ENCODE measurements at regions not wholly inside any gene's neighbourhood (a gene's known extent, or its start where the extent isn't known, plus 50 kb on each side); places are given as distances from the start of the nearest gene placed in this dataset.
A peak's percentile ranks its signal among the peaks of the same experiment; 100 is the strongest.

- no peaks in the 10 kb centered on the region for H3K9me3 Mint-ChIP-seq (ENCODE audit: unreplicated experiment)
- CTCF ChIA-PET, result no interaction called here
- no peaks in the 10 kb centered on the region for H3K4me1 Mint-ChIP-seq (ENCODE audit: low read depth, unreplicated experiment)
- no peak overlapping the region for H3K4me3 ChIP-seq (ENCODE audit: low read depth, low read length)
- peak; percentile 45 for DNase-seq
- peaks cover 1% of the 10 kb centered on the region; the same call in 1 of the 2 replicates for H3K27me3 ChIP-seq (replicated peaks; ENCODE audit: control insufficient read depth, insufficient read depth, low read length)
- peak; percentile 58 to 79 for TF ChIP-seq CTCF (IDR thresholded peaks at IDR 0.05; ENCODE audit: insufficient read depth in 1 of 2, low read depth in 1 of 2, low read length in 1 of 2, severe bottlenecking in 1 of 2, unreplicated experiment in 1 of 2)
- no peaks in the 10 kb centered on the region for H3K9me3 ChIP-seq
- POLR2A ChIA-PET, result no interaction called here
- H3K36me3 Mint-ChIP-seq (ENCODE audit: insufficient read depth, unreplicated experiment), result no peaks in the 10 kb centered on the region
- peaks cover 5% of the 10 kb centered on the region for H3K27me3 Mint-ChIP-seq (ENCODE audit: insufficient read depth, unreplicated experiment)
- no TSS peak for BruUV-seq (replicated peaks)
- H3K27ac Mint-ChIP-seq (ENCODE audit: unreplicated experiment), result no peak overlapping the region
- intact Hi-C loops (cut with micrococcal nuclease; ENCODE audit: unreplicated experiment), result loop anchor here (2.0 to 10.0 kb wide), 3 partner anchors 407 to 1455 kb away; no protein-coding TSS in a partner anchor
- H3K4me3 Mint-ChIP-seq (ENCODE audit: unreplicated experiment), result no peak overlapping the region
- no peaks in the 10 kb centered on the region for H3K36me3 ChIP-seq (ENCODE audit: control insufficient read depth, insufficient read depth, low read length)
- peaks cover 10% of the 10 kb centered on the region for H3K4me1 ChIP-seq
These were observed 210.0 kb downstream of the RBM43 start for GRCh38 chr2:151051574-151052220.

GRCh38 chr2:151049746-151050145, 211.9 kb downstream of the RBM43 start:
- H3K4me1 ChIP-seq, result peaks cover 10% of the 10 kb centered on the region
- intact Hi-C loops (cut with micrococcal nuclease; ENCODE audit: unreplicated experiment), result loop anchor here (2.0 to 10.0 kb wide), 3 partner anchors 405 to 1453 kb away; no protein-coding TSS in a partner anchor
- no peaks in the 10 kb centered on the region for H3K36me3 Mint-ChIP-seq (ENCODE audit: insufficient read depth, unreplicated experiment)
- peaks cover 5% of the 10 kb centered on the region for H3K27me3 Mint-ChIP-seq (ENCODE audit: insufficient read depth, unreplicated experiment)
- CTCF ChIA-PET, result no interaction called here
- no peak overlapping the region for H3K27ac Mint-ChIP-seq (ENCODE audit: unreplicated experiment)
- H3K36me3 ChIP-seq (ENCODE audit: control insufficient read depth, insufficient read depth, low read length), result no peaks in the 10 kb centered on the region
- BruUV-seq (replicated peaks), result no TSS peak
- H3K9me3 Mint-ChIP-seq (ENCODE audit: unreplicated experiment), result no peaks in the 10 kb centered on the region
- H3K4me3 ChIP-seq (ENCODE audit: low read depth, low read length), result no peak overlapping the region
- POLR2A ChIA-PET, result no interaction called here
- no peak for TF ChIP-seq CTCF (IDR thresholded peaks at IDR 0.05; ENCODE audit: insufficient read depth in 1 of 2, low read depth in 1 of 2, low read length in 1 of 2, severe bottlenecking in 1 of 2, unreplicated experiment in 1 of 2)
- DNase-seq, result peak in 1 of 2 experiments; percentile 12
- H3K27me3 ChIP-seq (replicated peaks; ENCODE audit: control insufficient read depth, insufficient read depth, low read length), result peaks cover 1% of the 10 kb centered on the region; the same call in 1 of the 2 replicates
- H3K9me3 ChIP-seq, result no peaks in the 10 kb centered on the region
- H3K4me3 Mint-ChIP-seq (ENCODE audit: unreplicated experiment), result no peak overlapping the region
- H3K4me1 Mint-ChIP-seq (ENCODE audit: low read depth, unreplicated experiment), result no peaks in the 10 kb centered on the region

- no peak for TF ChIP-seq CTCF (IDR thresholded peaks at IDR 0.05; ENCODE audit: insufficient read depth in 1 of 2, low read depth in 1 of 2, low read length in 1 of 2, severe bottlenecking in 1 of 2, unreplicated experiment in 1 of 2)
- H3K36me3 ChIP-seq (ENCODE audit: control insufficient read depth, insufficient read depth, low read length), result no peaks in the 10 kb centered on the region
- Mint-ChIP-seq H3K4me1 (ENCODE audit: low read depth, unreplicated experiment) (no peaks in the 10 kb centered on the region), H3K4me3 (ENCODE audit: unreplicated experiment) (no peak overlapping the region), H3K27me3 (ENCODE audit: insufficient read depth, unreplicated experiment) (peaks cover 5% of the 10 kb centered on the region), H3K9me3 (ENCODE audit: unreplicated experiment) (no peaks in the 10 kb centered on the region), H3K27ac (ENCODE audit: unreplicated experiment) (no peak overlapping the region), H3K36me3 (ENCODE audit: insufficient read depth, unreplicated experiment) (no peaks in the 10 kb centered on the region)
- no peak overlapping the region for H3K4me3 ChIP-seq (ENCODE audit: low read depth, low read length)
- no peak for DNase-seq
- peaks cover 1% of the 10 kb centered on the region; the same call in 1 of the 2 replicates for H3K27me3 ChIP-seq (replicated peaks; ENCODE audit: control insufficient read depth, insufficient read depth, low read length)
- ChIA-PET CTCF (no interaction called here), POLR2A (no interaction called here)
- no TSS peak for BruUV-seq (replicated peaks)
- H3K4me1 ChIP-seq, result peaks cover 10% of the 10 kb centered on the region
- no peaks in the 10 kb centered on the region for H3K9me3 ChIP-seq
- intact Hi-C loops (cut with micrococcal nuclease; ENCODE audit: unreplicated experiment), result no loop called here
These were observed 213.2 kb downstream of the RBM43 start for GRCh38 chr2:151048331-151049054.
